Astrocyte (in vitro differentiated cells and primary cell): ENCODE measurements at regions not wholly inside any gene's neighbourhood (a gene's known extent, or its start where the extent isn't known, plus 50 kb on each side); places are given as distances from the start of the nearest gene placed in this dataset.

Experiments
- DNase-seq: peaks from one replicate; pipeline ENCODE4 v3.0.0-alpha.2; 2010; ENCODE audit warnings: low read depth
- FAIRE-seq: peaks from 2 replicates; lab custom pipeline; 2011; peaks lifted over from hg19 to GRCh38; lab: Jason Lieb, UNC
- H2AFZ ChIP-seq: 2 replicates; pipeline ENCODE4 v1.6.0; 2012; ENCODE audit warnings: low read depth, low read length, inconsistent platforms
- H3K27ac ChIP-seq: 2 replicates; pipeline ENCODE4 v1.5.1; 2011; ENCODE audit warnings: low read depth, low read length, inconsistent platforms
- H3K27me3 ChIP-seq: 2 replicates; pipeline ENCODE4 v1.6.0; 2011; ENCODE audit warnings: low read length, inconsistent platforms; ENCODE audit not compliant: insufficient read depth
- H3K36me3 ChIP-seq: 2 replicates; pipeline ENCODE4 v1.5.1; 2011; ENCODE audit warnings: low read length, inconsistent platforms; ENCODE audit not compliant: insufficient read depth
- H3K4me1 ChIP-seq: 2 replicates; pipeline ENCODE4 v1.5.1; 2011; ENCODE audit warnings: low read length, inconsistent platforms; ENCODE audit not compliant: insufficient read depth
- H3K4me2 ChIP-seq: 2 replicates; pipeline ENCODE4 v1.6.0; 2012; ENCODE audit warnings: low read length, inconsistent platforms
- H3K4me3 ChIP-seq: 2 replicates; pipeline ENCODE4 v1.5.1; 2011; ENCODE audit warnings: low read depth, mild to moderate bottlenecking, low read length, inconsistent platforms; ENCODE audit not compliant: insufficient read depth
- H3K79me2 ChIP-seq: 2 replicates; pipeline ENCODE4 v1.6.0; 2012; ENCODE audit warnings: mild to moderate bottlenecking, low read length, inconsistent platforms; ENCODE audit not compliant: insufficient read depth
- H3K9ac ChIP-seq: 2 replicates; pipeline ENCODE4 v1.6.0; 2012; ENCODE audit warnings: mild to moderate bottlenecking, low read length, inconsistent platforms
- H3K9me3 ChIP-seq: 2 replicates; pipeline ENCODE4 v1.5.1; 2012; ENCODE audit warnings: low read depth, mild to moderate bottlenecking, low read length, inconsistent platforms; ENCODE audit not compliant: insufficient read depth
- H4K20me1 ChIP-seq: 2 replicates; pipeline ENCODE4 v1.6.0; 2012; ENCODE audit warnings: low read length, inconsistent platforms; ENCODE audit not compliant: insufficient read depth
- H3K27ac Mint-ChIP-seq: one replicate; pipeline ENCODE4 v1.8.0; 2021; ENCODE audit warnings: mild to moderate bottlenecking, mixed read lengths; ENCODE audit not compliant: unreplicated experiment
- H3K27me3 Mint-ChIP-seq: one replicate; pipeline ENCODE4 v1.8.0; 2021; ENCODE audit warnings: low read depth, mixed read lengths; ENCODE audit not compliant: unreplicated experiment
- H3K36me3 Mint-ChIP-seq: one replicate; pipeline ENCODE4 v1.8.0; 2021; ENCODE audit warnings: low read depth, mixed read lengths; ENCODE audit not compliant: unreplicated experiment
- H3K4me1 Mint-ChIP-seq: one replicate; pipeline ENCODE4 v1.8.0; 2021; ENCODE audit warnings: low read depth, mixed read lengths; ENCODE audit not compliant: unreplicated experiment
- H3K4me3 Mint-ChIP-seq: one replicate; pipeline ENCODE4 v1.8.0; 2021; ENCODE audit warnings: mild to moderate bottlenecking, moderate library complexity, mixed read lengths; ENCODE audit not compliant: unreplicated experiment
- H3K9me3 Mint-ChIP-seq: one replicate; pipeline ENCODE4 v1.8.0; 2021; ENCODE audit warnings: mild to moderate bottlenecking, mixed read lengths; ENCODE audit not compliant: unreplicated experiment
- CTCF ChIP-seq: IDR thresholded peaks from 2 replicates; pipeline ENCODE4 v1.5.1; 2011; ENCODE audit warnings: low read depth, mild to moderate bottlenecking, inconsistent platforms, low read length, moderate library complexity; ENCODE audit not compliant: insufficient read depth
- EZH2 ChIP-seq: IDR thresholded peaks from 2 replicates; pipeline ENCODE4 v1.6.1; 2012; ENCODE audit warnings: mild to moderate bottlenecking, low read length, inconsistent platforms; ENCODE audit not compliant: insufficient read depth

GRCh38 chr4:57672846-57673433 lies 562.8 kb upstream of the IGFBP7 start:
- Mint-ChIP-seq H3K27ac (no peak overlapping the region), H3K4me1 (no peaks in the 10 kb centered on the region), H3K9me3 (no peaks in the 10 kb centered on the region), H3K4me3 (no peak overlapping the region), H3K36me3 (no peaks in the 10 kb centered on the region), H3K27me3 (peaks cover 2% of the 10 kb centered on the region)
- no peak overlapping the region for H3K4me3 ChIP-seq
- FAIRE-seq, result no peak
- no peaks in the 10 kb centered on the region for H3K79me2 ChIP-seq
- no peaks in the 10 kb centered on the region for H4K20me1 ChIP-seq
- H3K27ac ChIP-seq, result no peak overlapping the region
- no peaks in the 10 kb centered on the region for H3K9me3 ChIP-seq
- H3K4me2 ChIP-seq, result no peak overlapping the region
- H3K4me1 ChIP-seq, result no peaks in the 10 kb centered on the region
- no peak overlapping the region for H2AFZ ChIP-seq
- no peaks in the 10 kb centered on the region for H3K36me3 ChIP-seq
- no peak overlapping the region for H3K9ac ChIP-seq
- no peaks in the 10 kb centered on the region for H3K27me3 ChIP-seq
- TF ChIP-seq CTCF (no peak), EZH2 (no peak)
- no peak for DNase-seq

- Histone ChIP-seq H3K9me3 (no peaks in the 10 kb centered on the region), H3K79me2 (no peaks in the 10 kb centered on the region), H3K4me2 (no peak overlapping the region), H3K4me3 (no peak overlapping the region), H4K20me1 (no peaks in the 10 kb centered on the region), H3K9ac (no peak overlapping the region), H2AFZ (no peak overlapping the region), H3K36me3 (no peaks in the 10 kb centered on the region), H3K27me3 (no peaks in the 10 kb centered on the region), H3K27ac (no peak overlapping the region), H3K4me1 (no peaks in the 10 kb centered on the region)
- TF ChIP-seq EZH2 (no peak), CTCF (no peak)
- no peak for DNase-seq
- Mint-ChIP-seq H3K4me1 (no peaks in the 10 kb centered on the region), H3K36me3 (no peaks in the 10 kb centered on the region), H3K9me3 (no peaks in the 10 kb centered on the region), H3K27ac (no peak overlapping the region), H3K4me3 (no peak overlapping the region), H3K27me3 (peaks cover 2% of the 10 kb centered on the region)
- no peak for FAIRE-seq
Observed at GRCh38 chr4:57668621-57669020, 558.4 kb upstream of the IGFBP7 start.

- no peak overlapping the region for H3K27ac ChIP-seq
- FAIRE-seq (no peak), DNase-seq (no peak)
- Mint-ChIP-seq H3K27me3 (peaks cover 4% of the 10 kb centered on the region), H3K4me1 (no peaks in the 10 kb centered on the region), H3K4me3 (no peak overlapping the region), H3K36me3 (no peaks in the 10 kb centered on the region), H3K27ac (no peak overlapping the region), H3K9me3 (no peaks in the 10 kb centered on the region)
- H4K20me1 ChIP-seq, result no peaks in the 10 kb centered on the region
- H3K79me2 ChIP-seq, result no peaks in the 10 kb centered on the region
- no peak overlapping the region for H3K4me2 ChIP-seq
- no peak overlapping the region for H3K4me3 ChIP-seq
- no peaks in the 10 kb centered on the region for H3K36me3 ChIP-seq
- no peaks in the 10 kb centered on the region for H3K9me3 ChIP-seq
- no peak overlapping the region for H3K9ac ChIP-seq
- H3K27me3 ChIP-seq, result no peaks in the 10 kb centered on the region
- no peak overlapping the region for H2AFZ ChIP-seq
- no peaks in the 10 kb centered on the region for H3K4me1 ChIP-seq
- TF ChIP-seq EZH2 (no peak), CTCF (no peak)
Observed at GRCh38 chr4:57665806-57666205, 555.6 kb upstream of the IGFBP7 start.
